Spinal cord (tissue), 9 donors: ENCODE measurements at regions not wholly inside any gene's neighbourhood (a gene's known extent, or its start where the extent isn't known, plus 50 kb on each side); places are given as distances from the start of the nearest gene placed in this dataset.

ENCODE experiments used
- DNase-seq, 6 donors: peaks; one replicate each; pipeline versions ENCODE4 v3.0.0 to v3.0.0-alpha.2; 2013 to 2015; ENCODE audit warnings: low spot score in 6 of 6, low read depth in 4 of 6
- H3K27ac ChIP-seq: one replicate; pipeline ENCODE4 v1.5.1; 2013; ENCODE audit warnings: low read depth, low read length, control low read depth
- H3K27me3 ChIP-seq: one replicate; pipeline ENCODE4 v1.6.1; 2013; ENCODE audit warnings: low read length; ENCODE audit not compliant: control insufficient read depth, insufficient read depth
- H3K36me3 ChIP-seq: one replicate; pipeline ENCODE4 v1.6.1; 2013; ENCODE audit warnings: low read length; ENCODE audit not compliant: control insufficient read depth, insufficient read depth
- H3K4me1 ChIP-seq: one replicate; pipeline ENCODE4 v1.6.1; 2013; ENCODE audit warnings: low read length; ENCODE audit not compliant: control insufficient read depth, insufficient read depth
- H3K4me3 ChIP-seq: one replicate; pipeline ENCODE4 v1.5.1; 2013; ENCODE audit warnings: low read depth, low read length, control low read depth
- H3K9me3 ChIP-seq: one replicate; pipeline ENCODE4 v1.6.1; 2013; ENCODE audit warnings: low read length; ENCODE audit not compliant: control insufficient read depth, insufficient read depth
- WGBS: methylation state at CpG from one replicate; pipeline ENCODE4 v1.1.5; 2013; ENCODE audit warnings: missing lambda C conversion rate; ENCODE audit not compliant: insufficient coverage; 5-methylcytosine and 5-hydroxymethylcytosine counted together
- donor health status: healthy.

GRCh38 chr14:103206836-103207387, 83.7 kb downstream of the TNFAIP2 start:
- WGBS, result 8% methylated on average over 17 of the region's 27 CpGs
- H3K4me1 ChIP-seq, result peaks cover 15% of the 10 kb centered on the region
- peak overlapping the region; percentile 21 for H3K4me3 ChIP-seq
- no peaks in the 10 kb centered on the region for H3K9me3 ChIP-seq
- peak in 1 of 6 donors; percentile 53 for DNase-seq
- H3K36me3 ChIP-seq, result no peaks in the 10 kb centered on the region
- H3K27ac ChIP-seq, result peak overlapping the region; percentile 47
- peaks cover 26% of the 10 kb centered on the region for H3K27me3 ChIP-seq

GRCh38 chr14:103207388-103208072, 84.3 kb downstream of the TNFAIP2 start:
- peaks cover 15% of the 10 kb centered on the region for H3K4me1 ChIP-seq
- no peak overlapping the region for H3K4me3 ChIP-seq
- WGBS, result 1% methylated on average over 79 of the region's 80 CpGs
- peaks cover 26% of the 10 kb centered on the region for H3K27me3 ChIP-seq
- no peaks in the 10 kb centered on the region for H3K36me3 ChIP-seq
- no peak overlapping the region for H3K27ac ChIP-seq
- no peaks in the 10 kb centered on the region for H3K9me3 ChIP-seq
- DNase-seq, result peak in 2 of 6 donors; percentile 43 to 51

GRCh38 chr14:103209054-103209453, 85.8 kb downstream of the TNFAIP2 start:
- H3K27ac ChIP-seq, result no peak overlapping the region
- H3K9me3 ChIP-seq, result no peaks in the 10 kb centered on the region
- peaks cover 26% of the 10 kb centered on the region for H3K27me3 ChIP-seq
- H3K4me1 ChIP-seq, result peaks cover 15% of the 10 kb centered on the region
- WGBS, result no CpG with 5 or more reads among the region's 4 CpGs
- H3K36me3 ChIP-seq, result no peaks in the 10 kb centered on the region
- DNase-seq, result no peak
- no peak overlapping the region for H3K4me3 ChIP-seq

GRCh38 chr14:103209506-103209905, 86.2 kb downstream of the TNFAIP2 start:
- no peak for DNase-seq
- H3K36me3 ChIP-seq, result no peaks in the 10 kb centered on the region
- no peak overlapping the region for H3K27ac ChIP-seq
- H3K27me3 ChIP-seq, result peaks cover 26% of the 10 kb centered on the region
- H3K4me1 ChIP-seq, result peaks cover 15% of the 10 kb centered on the region
- H3K4me3 ChIP-seq, result no peak overlapping the region
- WGBS, result 75% methylated on average over 2 of the region's 3 CpGs
- H3K9me3 ChIP-seq, result no peaks in the 10 kb centered on the region

GRCh38 chr14:103213331-103213730, 90.1 kb downstream of the TNFAIP2 start:
- DNase-seq, result no peak
- no peak overlapping the region for H3K4me3 ChIP-seq
- H3K36me3 ChIP-seq, result no peaks in the 10 kb centered on the region
- no peaks in the 10 kb centered on the region for H3K4me1 ChIP-seq
- peaks cover 8% of the 10 kb centered on the region for H3K27me3 ChIP-seq
- WGBS, result 76% methylated on average over 2 of the region's 2 CpGs
- H3K27ac ChIP-seq, result no peak overlapping the region
- H3K9me3 ChIP-seq, result peaks cover 2% of the 10 kb centered on the region

- peaks cover 4% of the 10 kb centered on the region for H3K27me3 ChIP-seq
- no peaks in the 10 kb centered on the region for H3K4me1 ChIP-seq
- WGBS, result 82% methylated on average over 6 of the region's 14 CpGs
- H3K27ac ChIP-seq, result no peak overlapping the region
- no peaks in the 10 kb centered on the region for H3K36me3 ChIP-seq
- no peak overlapping the region for H3K4me3 ChIP-seq
- DNase-seq, result no peak
- peaks cover 2% of the 10 kb centered on the region for H3K9me3 ChIP-seq
Observed at GRCh38 chr14:103214461-103214958, 91.2 kb downstream of the TNFAIP2 start.

- 83% methylated on average over 10 of the region's 10 CpGs for WGBS
- H3K4me3 ChIP-seq, result no peak overlapping the region
- no peak overlapping the region for H3K27ac ChIP-seq
- H3K4me1 ChIP-seq, result peaks cover 5% of the 10 kb centered on the region
- H3K36me3 ChIP-seq, result no peaks in the 10 kb centered on the region
- H3K27me3 ChIP-seq, result peaks cover 14% of the 10 kb centered on the region
- no peak for DNase-seq
- H3K9me3 ChIP-seq, result peaks cover 2% of the 10 kb centered on the region
Observed at GRCh38 chr14:103216399-103216798, 93.1 kb downstream of the TNFAIP2 start.

- peaks cover 18% of the 10 kb centered on the region for H3K27me3 ChIP-seq
Observed at GRCh38 chr14:103216857-103217256, 93.6 kb downstream of the TNFAIP2 start.

GRCh38 chr14:103217538-103217937, 94.3 kb downstream of the TNFAIP2 start:
- Histone ChIP-seq H3K27ac (no peak overlapping the region), H3K9me3 (peaks cover 2% of the 10 kb centered on the region), H3K4me1 (peaks cover 5% of the 10 kb centered on the region), H3K36me3 (no peaks in the 10 kb centered on the region), H3K27me3 (peaks cover 21% of the 10 kb centered on the region), H3K4me3 (no peak overlapping the region)
- no CpG with 5 or more reads among the region's 1 CpG for WGBS
- DNase-seq, result no peak

More at GRCh38 chr14:103216857-103217256, 93.6 kb downstream of the TNFAIP2 start:
- Histone ChIP-seq H3K36me3 (no peaks in the 10 kb centered on the region), H3K27ac (no peak overlapping the region), H3K4me3 (no peak overlapping the region), H3K4me1 (peaks cover 5% of the 10 kb centered on the region), H3K9me3 (peaks cover 2% of the 10 kb centered on the region)
- WGBS, result 64% methylated on average over 2 of the region's 5 CpGs
- no peak for DNase-seq
